Hepatocyte (in vitro differentiated cells): ENCODE measurements at regions not wholly inside any gene's neighbourhood (a gene's known extent, or its start where the extent isn't known, plus 50 kb on each side); places are given as distances from the start of the nearest gene placed in this dataset.
A peak's percentile ranks its signal among the peaks of the same experiment; 100 is the strongest.

Experiments used
- DNase-seq: peaks from one replicate; pipeline ENCODE4 v3.0.0-alpha.2; 2016; ENCODE audit warnings: low spot score
- H2AFZ ChIP-seq: fragments of 200-600 bp; sonication (generic); 2 replicates; pipeline ENCODE4 v1.6.0; 2016; ENCODE audit warnings: antibody characterized with exemption, mild to moderate bottlenecking
- H3K27ac ChIP-seq: fragments of 200-600 bp; sonication (generic); 2 replicates; pipeline ENCODE4 v1.5.1; 2016; ENCODE audit warnings: mild to moderate bottlenecking
- H3K27me3 ChIP-seq: fragments of 200-600 bp; sonication (generic); 2 replicates; pipeline ENCODE4 v1.6.1; 2016
- H3K36me3 ChIP-seq: fragments of 200-600 bp; sonication (generic); replicated peaks from 2 replicates; pipeline ENCODE4 v1.5.1; 2016; ENCODE audit warnings: low read depth; ENCODE audit not compliant: insufficient read depth
- H3K4me1 ChIP-seq: fragments of 200-600 bp; sonication (generic); 2 replicates; pipeline ENCODE4 v1.5.1; 2016; ENCODE audit warnings: mild to moderate bottlenecking, moderate library complexity; ENCODE audit not compliant: insufficient read depth
- H3K4me2 ChIP-seq: fragments of 200-600 bp; sonication (generic); 2 replicates; pipeline ENCODE4 v1.6.0; 2016
- H3K4me3 ChIP-seq: fragments of 200-600 bp; sonication (generic); 2 replicates; pipeline ENCODE4 v1.5.1; 2016; ENCODE audit warnings: mild to moderate bottlenecking
- H3K79me2 ChIP-seq: fragments of 200-600 bp; sonication (generic); 2 replicates; pipeline ENCODE4 v1.6.0; 2017; ENCODE audit warnings: mild to moderate bottlenecking
- H3K9me2 ChIP-seq: fragments of 200-600 bp; sonication (generic); replicated peaks from 2 replicates; pipeline ENCODE4 v1.6.0; 2017; ENCODE audit warnings: mild to moderate bottlenecking; ENCODE audit not compliant: insufficient read depth
- H3K9me3 ChIP-seq: fragments of 200-600 bp; sonication (generic); 2 replicates; pipeline ENCODE4 v1.5.1; 2016; ENCODE audit warnings: low read depth, mild to moderate bottlenecking
- H4K20me1 ChIP-seq: fragments of 200-600 bp; sonication (generic); 2 replicates; pipeline ENCODE4 v1.6.0; 2016; ENCODE audit warnings: mild to moderate bottlenecking; ENCODE audit not compliant: insufficient read depth, poor library complexity, severe bottlenecking
- CTCF ChIP-seq: fragments of 200-600 bp; sonication (generic); IDR thresholded peaks from 2 replicates; pipeline ENCODE4 v1.5.1; 2016; ENCODE audit warnings: antibody characterized with exemption, mild to moderate bottlenecking; ENCODE audit not compliant: poor library complexity
- EZH2 ChIP-seq: fragments of 200-600 bp; sonication (generic); IDR thresholded peaks from 2 replicates; pipeline ENCODE4 v1.6.1; 2016; ENCODE audit warnings: antibody characterized with exemption, mild to moderate bottlenecking, borderline replicate concordance
- EZH2phosphoT487 ChIP-seq: fragments of 200-600 bp; sonication (generic); IDR thresholded peaks from one replicate; pipeline ENCODE4 v1.6.1; 2018; ENCODE audit warnings: antibody characterized with exemption, mild to moderate bottlenecking, low read depth, moderate library complexity; ENCODE audit not compliant: unreplicated experiment, severe bottlenecking
- WGBS: methylation state at CpG from one replicate; pipeline ENCODE4 v1.1.6; 2016; ENCODE audit warnings: low lambda C conversion rate; ENCODE audit errors: missing lambda C conversion rate; 5-methylcytosine and 5-hydroxymethylcytosine counted together

GRCh38 chr18:76688724-76689472, 133.5 kb upstream of the ZNF236 start:
- H3K9me3 ChIP-seq = no peaks in the 10 kb centered on the region
- H3K27ac ChIP-seq = no peak overlapping the region
- H3K36me3 ChIP-seq = no peaks in the 10 kb centered on the region
- H3K4me1 ChIP-seq = no peaks in the 10 kb centered on the region
- H2AFZ ChIP-seq = no peak overlapping the region
- no peaks in the 10 kb centered on the region for H3K9me2 ChIP-seq
- no peaks in the 10 kb centered on the region for H3K79me2 ChIP-seq
- no peak for DNase-seq
- TF ChIP-seq EZH2phosphoT487 (no peak), EZH2 (no peak), CTCF (no peak)
- no peaks in the 10 kb centered on the region for H3K27me3 ChIP-seq
- no peaks in the 10 kb centered on the region for H4K20me1 ChIP-seq
- no peak overlapping the region for H3K4me3 ChIP-seq
- 85% methylated on average over 15 of the region's 15 CpGs for WGBS
- no peak overlapping the region for H3K4me2 ChIP-seq

GRCh38 chr18:76687304-76687962, 134.9 kb upstream of the ZNF236 start:
- Histone ChIP-seq H3K9me3 (no peaks in the 10 kb centered on the region), H3K79me2 (no peaks in the 10 kb centered on the region), H3K4me1 (no peaks in the 10 kb centered on the region), H3K4me3 (no peak overlapping the region), H2AFZ (no peak overlapping the region), H3K9me2 (no peaks in the 10 kb centered on the region), H4K20me1 (no peaks in the 10 kb centered on the region), H3K4me2 (no peak overlapping the region), H3K27me3 (no peaks in the 10 kb centered on the region), H3K27ac (peak overlapping the region; percentile 51), H3K36me3 (no peaks in the 10 kb centered on the region)
- TF ChIP-seq EZH2 (no peak), EZH2phosphoT487 (no peak), CTCF (no peak)
- peak; percentile 55 for DNase-seq
- WGBS = 74% methylated on average over 10 of the region's 10 CpGs

- DNase-seq = peak; percentile 75
- H4K20me1 ChIP-seq = no peaks in the 10 kb centered on the region
- H3K4me3 ChIP-seq = no peak overlapping the region
- H3K79me2 ChIP-seq = no peaks in the 10 kb centered on the region
- peak overlapping the region; percentile 51 for H3K27ac ChIP-seq
- H3K4me2 ChIP-seq = peak overlapping the region; percentile 12
- no peak for TF ChIP-seq EZH2
- no peak for TF ChIP-seq EZH2phosphoT487
- peak; percentile 80 for TF ChIP-seq CTCF
- H3K4me1 ChIP-seq = no peaks in the 10 kb centered on the region
- no peaks in the 10 kb centered on the region for H3K9me2 ChIP-seq
- WGBS = 23% methylated on average over 11 of the region's 11 CpGs
- H3K36me3 ChIP-seq = no peaks in the 10 kb centered on the region
- H2AFZ ChIP-seq = peak overlapping the region; percentile 38
- no peaks in the 10 kb centered on the region for H3K27me3 ChIP-seq
- H3K9me3 ChIP-seq = no peaks in the 10 kb centered on the region
Measured at GRCh38 chr18:76686737-76687231, 135.6 kb upstream of the ZNF236 start.
